Mesendoderm (in vitro differentiated cells): ENCODE measurements at regions not wholly inside any gene's neighbourhood (a gene's known extent, or its start where the extent isn't known, plus 50 kb on each side); places are given as distances from the start of the nearest gene placed in this dataset.

Experiments
- DNase-seq: peaks from one replicate; pipeline ENCODE4 v3.0.0; 2013
- H2AK5ac ChIP-seq: 2 replicates; pipeline ENCODE4 v1.6.1; 2013; ENCODE audit warnings: low read length, inconsistent platforms
- H2BK120ac ChIP-seq: 2 replicates; pipeline ENCODE4 v1.6.1; 2013; ENCODE audit warnings: low read depth, mild to moderate bottlenecking, low read length, moderate library complexity, mixed read lengths
- H2BK15ac ChIP-seq: replicated peaks from 2 replicates; pipeline ENCODE4 v1.6.1; 2013; ENCODE audit warnings: low read depth, mild to moderate bottlenecking, moderate library complexity
- H2BK5ac ChIP-seq: 2 replicates; pipeline ENCODE4 v1.6.1; 2013; ENCODE audit warnings: low read length, inconsistent platforms
- H3K18ac ChIP-seq: 2 replicates; pipeline ENCODE4 v1.6.1; 2013; ENCODE audit warnings: mild to moderate bottlenecking, low read length, mixed read lengths
- H3K23ac ChIP-seq: one replicate; pipeline ENCODE4 v1.6.1; 2013; ENCODE audit warnings: low read length
- H3K27ac ChIP-seq: 2 replicates; pipeline ENCODE4 v1.5.1; 2013; ENCODE audit warnings: low read depth, mild to moderate bottlenecking, inconsistent platforms, low read length, moderate library complexity
- H3K27me3 ChIP-seq: 2 replicates; pipeline ENCODE4 v1.6.1; 2013; ENCODE audit warnings: low read length, control low read depth, mild to moderate bottlenecking, inconsistent platforms; ENCODE audit not compliant: insufficient read depth, poor library complexity
- H3K36me3 ChIP-seq: 2 replicates; pipeline ENCODE4 v1.6.1; 2013; ENCODE audit warnings: low read length, inconsistent platforms; ENCODE audit not compliant: control insufficient read depth, insufficient read depth
- H3K4ac ChIP-seq: one replicate; pipeline ENCODE4 v1.6.1; 2013; ENCODE audit warnings: low read depth, mild to moderate bottlenecking, low read length, moderate library complexity
- H3K4me1 ChIP-seq: 2 replicates; pipeline ENCODE4 v1.6.1; 2013; ENCODE audit warnings: low read depth, low read length, inconsistent platforms; ENCODE audit not compliant: control insufficient read depth
- H3K4me2 ChIP-seq: 2 replicates; pipeline ENCODE4 v1.6.1; 2013; ENCODE audit warnings: low read length
- H3K4me3 ChIP-seq: 2 replicates; pipeline ENCODE4 v1.5.1; 2013; ENCODE audit warnings: mild to moderate bottlenecking, low read length
- H3K56ac ChIP-seq: one replicate; pipeline ENCODE4 v1.6.1; 2013; ENCODE audit warnings: low read length
- H3K79me1 ChIP-seq: 2 replicates; pipeline ENCODE4 v1.6.1; 2013; ENCODE audit warnings: low read length, inconsistent platforms
- H3K79me2 ChIP-seq: 2 replicates; pipeline ENCODE4 v1.6.1; 2013; ENCODE audit warnings: mild to moderate bottlenecking, low read length; ENCODE audit not compliant: control insufficient read depth, insufficient read depth
- H3K9ac ChIP-seq: 2 replicates; pipeline ENCODE4 v1.6.1; 2013; ENCODE audit warnings: low read length, inconsistent platforms
- H4K5ac ChIP-seq: one replicate; pipeline ENCODE4 v1.6.1; 2013; ENCODE audit warnings: low read length
- H4K8ac ChIP-seq: one replicate; pipeline ENCODE4 v1.6.1; 2013; ENCODE audit warnings: low read depth, mild to moderate bottlenecking, control low read depth, low read length, moderate library complexity
- WGBS: extraction: QIAGEN DNeasy Blood & Tissue Kit; methylation state at CpG from one replicate; pipeline ENCODE4 v1.1.7; 2013; ENCODE audit warnings: low lambda C conversion rate, missing lambda C conversion rate; ENCODE audit not compliant: insufficient coverage; ENCODE audit errors: extremely low coverage; 5-methylcytosine and 5-hydroxymethylcytosine counted together

DNA sequence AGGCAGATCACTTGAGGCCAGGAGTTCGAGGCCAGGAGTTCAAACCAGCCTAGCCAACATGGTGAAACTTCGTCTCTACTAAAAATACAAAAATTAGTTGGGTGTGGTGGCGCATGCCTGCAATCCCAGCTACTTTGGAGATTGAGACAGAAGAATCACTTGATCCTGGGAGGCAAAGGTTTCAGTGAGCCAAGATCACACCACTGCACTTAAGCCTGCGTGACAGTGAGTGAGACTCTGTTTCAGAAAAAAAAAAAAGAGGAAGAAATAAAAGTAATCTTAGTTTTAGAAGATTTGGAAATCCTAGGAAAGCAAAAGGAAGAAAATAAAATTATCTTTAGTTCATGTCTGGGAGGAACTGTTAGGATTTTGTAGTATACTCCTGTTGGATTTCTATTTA lies 77.2 kb downstream of the IL12A start:
- H3K56ac ChIP-seq: no peak overlapping the region
- H4K5ac ChIP-seq: no peak overlapping the region
- H4K8ac ChIP-seq: no peak overlapping the region
- H3K36me3 ChIP-seq: no peaks in the 10 kb centered on the region
- H3K4me2 ChIP-seq: no peak overlapping the region
- no peak overlapping the region for H3K4me3 ChIP-seq
- no peaks in the 10 kb centered on the region for H3K4me1 ChIP-seq
- H2BK5ac ChIP-seq: no peak overlapping the region
- no peak for DNase-seq
- H3K27me3 ChIP-seq: no peaks in the 10 kb centered on the region
- H3K23ac ChIP-seq: no peak overlapping the region
- H3K79me1 ChIP-seq: no peaks in the 10 kb centered on the region
- no peak overlapping the region for H3K9ac ChIP-seq
- no CpG with 5 or more reads among the region's 4 CpGs for WGBS
- H3K18ac ChIP-seq: no peak overlapping the region
- no peak overlapping the region for H3K4ac ChIP-seq
- no peak overlapping the region for H2AK5ac ChIP-seq
- H3K27ac ChIP-seq: no peak overlapping the region
- H2BK15ac ChIP-seq: no peak overlapping the region
- no peaks in the 10 kb centered on the region for H3K79me2 ChIP-seq
- no peak overlapping the region for H2BK120ac ChIP-seq

DNA sequence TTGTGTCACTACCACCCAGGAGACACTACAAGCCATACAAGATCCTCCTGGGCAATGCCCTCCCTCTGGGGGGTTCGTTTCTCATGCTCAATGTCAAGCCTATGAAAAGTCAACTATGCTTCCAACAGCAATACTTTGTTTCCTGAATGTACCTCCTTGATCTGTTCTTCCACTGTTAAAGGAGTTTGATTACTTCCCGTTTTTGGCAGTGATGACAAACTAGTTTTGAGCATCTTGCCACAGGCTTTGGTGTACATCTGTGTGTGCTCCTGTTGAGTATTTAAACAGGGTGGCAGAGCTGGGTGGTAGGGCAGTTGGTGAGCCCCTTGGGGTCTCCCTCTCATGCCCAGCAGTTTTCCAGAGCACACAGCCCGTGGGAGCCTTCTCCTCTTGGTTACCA lies 81.4 kb downstream of the IL12A start:
- Histone ChIP-seq H2AK5ac (no peak overlapping the region), H3K79me2 (no peaks in the 10 kb centered on the region), H3K79me1 (no peaks in the 10 kb centered on the region), H3K4ac (no peak overlapping the region), H2BK5ac (no peak overlapping the region), H3K23ac (peak overlapping the region; percentile 45), H3K18ac (no peak overlapping the region), H3K36me3 (no peaks in the 10 kb centered on the region), H2BK15ac (no peak overlapping the region), H3K4me2 (no peak overlapping the region), H4K5ac (no peak overlapping the region), H3K56ac (no peak overlapping the region), H3K4me3 (no peak overlapping the region), H3K27ac (no peak overlapping the region), H3K27me3 (no peaks in the 10 kb centered on the region), H3K9ac (no peak overlapping the region), H3K4me1 (no peaks in the 10 kb centered on the region), H2BK120ac (no peak overlapping the region), H4K8ac (no peak overlapping the region)
- no CpG with 5 or more reads among the region's 3 CpGs for WGBS
- no peak for DNase-seq

DNA sequence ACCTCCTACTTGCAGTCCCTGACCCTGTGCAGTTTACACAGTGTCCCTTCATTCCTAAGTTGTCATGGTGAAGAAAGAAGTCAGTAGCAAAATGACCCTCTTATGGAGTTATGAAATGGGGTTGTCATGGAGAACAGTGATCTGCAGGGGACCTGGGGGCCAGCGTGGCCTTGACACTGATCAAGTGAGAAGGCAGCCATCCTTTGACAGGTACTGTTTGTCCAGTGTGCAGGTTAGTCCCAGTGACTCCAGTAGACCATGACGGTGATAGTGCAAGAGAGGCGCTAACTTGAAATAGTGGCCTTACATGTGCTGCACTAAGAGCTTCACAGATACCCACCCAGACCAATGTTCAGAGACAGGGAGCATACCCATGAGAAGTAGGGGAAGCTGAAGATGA lies 87.9 kb downstream of the IL12A start:
- Histone ChIP-seq H3K9ac (no peak overlapping the region), H3K4me2 (no peak overlapping the region), H2BK120ac (no peak overlapping the region), H3K27ac (no peak overlapping the region), H3K27me3 (no peaks in the 10 kb centered on the region), H3K79me1 (no peaks in the 10 kb centered on the region), H3K36me3 (no peaks in the 10 kb centered on the region), H4K5ac (no peak overlapping the region), H4K8ac (no peak overlapping the region), H3K4me1 (no peaks in the 10 kb centered on the region), H2BK15ac (no peak overlapping the region), H2BK5ac (no peak overlapping the region), H3K4me3 (no peak overlapping the region), H3K23ac (no peak overlapping the region), H2AK5ac (no peak overlapping the region), H3K4ac (no peak overlapping the region), H3K79me2 (no peaks in the 10 kb centered on the region), H3K18ac (no peak overlapping the region), H3K56ac (no peak overlapping the region)
- DNase-seq: no peak
- no CpG with 5 or more reads among the region's 3 CpGs for WGBS

DNA sequence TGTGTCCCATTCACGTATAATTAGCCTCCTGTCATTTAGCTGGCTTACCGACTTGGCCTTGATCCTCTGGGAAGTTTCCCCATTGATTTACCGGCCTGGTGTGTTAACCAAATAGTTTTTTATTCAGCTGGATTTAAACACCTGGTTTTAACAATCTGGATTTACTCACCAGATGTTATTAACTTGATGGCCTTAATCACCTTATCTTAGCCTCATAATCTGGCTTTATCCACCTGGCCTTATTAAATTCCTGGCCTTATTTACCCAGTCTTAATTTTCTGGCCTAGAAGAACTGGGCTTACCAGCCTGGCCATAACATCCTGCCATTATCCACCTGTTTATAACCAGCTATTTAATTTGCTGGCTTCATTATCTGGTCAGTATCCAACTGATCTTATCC lies 89.9 kb downstream of the IL12A start:
- Histone ChIP-seq H3K4me2 (no peak overlapping the region), H2BK5ac (no peak overlapping the region), H4K5ac (no peak overlapping the region), H3K4me1 (no peaks in the 10 kb centered on the region), H3K79me2 (no peaks in the 10 kb centered on the region), H2BK120ac (no peak overlapping the region), H3K27ac (no peak overlapping the region), H4K8ac (no peak overlapping the region), H3K79me1 (no peaks in the 10 kb centered on the region), H3K23ac (no peak overlapping the region), H2AK5ac (no peak overlapping the region), H3K27me3 (no peaks in the 10 kb centered on the region), H2BK15ac (no peak overlapping the region), H3K4ac (no peak overlapping the region), H3K56ac (no peak overlapping the region), H3K18ac (no peak overlapping the region), H3K9ac (no peak overlapping the region), H3K4me3 (no peak overlapping the region), H3K36me3 (no peaks in the 10 kb centered on the region)
- no peak for DNase-seq
- WGBS: no CpG with 5 or more reads among the region's 3 CpGs

DNA sequence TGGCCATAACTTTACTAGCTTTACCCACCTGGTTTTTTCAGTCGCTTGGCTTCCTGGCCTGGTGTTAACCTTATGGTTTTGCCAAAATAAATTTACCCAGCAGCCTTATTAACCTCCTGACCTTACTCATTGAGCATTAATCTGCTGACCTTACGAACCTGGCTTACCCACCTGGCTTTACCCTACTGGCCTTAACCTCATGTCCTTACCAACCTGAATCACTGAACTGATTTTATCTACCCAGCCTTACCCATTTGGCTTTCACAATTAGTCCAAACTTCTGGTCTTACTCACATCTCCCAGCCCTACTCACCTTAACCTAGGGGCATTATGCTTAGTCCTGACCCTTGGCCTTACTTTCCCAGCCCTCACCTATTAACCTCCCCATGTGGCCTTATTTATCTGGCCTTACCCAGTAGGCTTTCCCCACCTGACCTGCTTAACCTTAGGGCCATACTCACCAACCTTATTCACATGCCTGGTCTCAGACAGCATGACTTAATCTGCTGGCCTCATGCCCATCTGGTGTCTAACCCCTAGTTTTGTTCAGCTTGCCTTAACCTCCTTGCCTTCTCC lies 93.4 kb downstream of the IL12A start:
- DNase-seq: no peak
- no CpG with 5 or more reads among the region's 2 CpGs for WGBS
- Histone ChIP-seq H2BK5ac (no peak overlapping the region), H3K27me3 (no peaks in the 10 kb centered on the region), H4K8ac (no peak overlapping the region), H4K5ac (no peak overlapping the region), H3K9ac (no peak overlapping the region), H3K4me2 (no peak overlapping the region), H3K18ac (no peak overlapping the region), H2AK5ac (no peak overlapping the region), H3K23ac (no peak overlapping the region), H3K4me1 (no peaks in the 10 kb centered on the region), H3K27ac (no peak overlapping the region), H2BK15ac (no peak overlapping the region), H3K56ac (no peak overlapping the region), H3K36me3 (no peaks in the 10 kb centered on the region), H2BK120ac (no peak overlapping the region), H3K4me3 (no peak overlapping the region), H3K4ac (no peak overlapping the region), H3K79me2 (no peaks in the 10 kb centered on the region), H3K79me1 (no peaks in the 10 kb centered on the region)

DNA sequence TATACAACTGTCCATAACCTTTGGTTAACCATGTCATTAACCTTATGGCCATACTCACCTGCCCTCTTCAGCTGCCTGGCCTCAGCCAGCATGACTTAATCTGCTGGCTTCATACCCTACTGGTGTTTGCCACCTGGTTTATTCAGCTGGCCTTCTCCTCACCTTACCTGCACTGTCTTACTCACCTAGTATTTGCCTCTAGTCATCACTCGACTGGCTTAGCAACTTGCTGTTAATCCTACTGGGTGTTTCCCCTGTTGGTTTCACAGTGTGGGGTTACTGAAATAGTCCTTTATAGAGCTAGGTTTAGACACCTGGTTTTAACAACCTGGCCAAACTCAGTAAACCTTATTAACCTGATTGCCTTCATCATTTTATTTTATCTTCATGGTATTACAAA lies 96.4 kb downstream of the IL12A start:
- H2BK5ac ChIP-seq: no peak overlapping the region
- no peak overlapping the region for H3K4me3 ChIP-seq
- no peaks in the 10 kb centered on the region for H3K36me3 ChIP-seq
- DNase-seq: no peak
- no peak overlapping the region for H3K4ac ChIP-seq
- no peak overlapping the region for H3K9ac ChIP-seq
- H3K18ac ChIP-seq: no peak overlapping the region
- H3K4me2 ChIP-seq: no peak overlapping the region
- no peak overlapping the region for H3K56ac ChIP-seq
- no peak overlapping the region for H4K5ac ChIP-seq
- no peak overlapping the region for H3K27ac ChIP-seq
- no peak overlapping the region for H3K23ac ChIP-seq
- H2AK5ac ChIP-seq: no peak overlapping the region
- H3K27me3 ChIP-seq: no peaks in the 10 kb centered on the region
- no peak overlapping the region for H2BK15ac ChIP-seq
- no peaks in the 10 kb centered on the region for H3K79me2 ChIP-seq
- H3K4me1 ChIP-seq: no peaks in the 10 kb centered on the region
- WGBS: no CpG with 5 or more reads among the region's 1 CpG
- no peaks in the 10 kb centered on the region for H3K79me1 ChIP-seq
- H2BK120ac ChIP-seq: no peak overlapping the region
- no peak overlapping the region for H4K8ac ChIP-seq
